Heart left ventricle (tissue), 13 donors: ENCODE measurements at regions not wholly inside any gene's neighbourhood (a gene's known extent, or its start where the extent isn't known, plus 50 kb on each side); places are given as distances from the start of the nearest gene placed in this dataset.

Experiments used
- CTCF ChIP-seq, 12 donors: fragments of 200-600 bp; sonication (generic) in 4 of 12; IDR thresholded peaks; one replicate each; pipeline versions ENCODE4 v1.5.0 to v1.8.0; 2018 to 2022; ENCODE audit warnings: antibody characterized with exemption in 12 of 12, mild to moderate bottlenecking in 5 of 12
- POLR2A ChIP-seq, 2 donors: fragments of 450-650 bp; IDR thresholded peaks; one replicate each; pipeline ENCODE4 v1.6.1; 2017; ENCODE audit warnings: antibody characterized with exemption in 2 of 2, mild to moderate bottlenecking in 2 of 2, moderate library complexity in 2 of 2
- donor health status: ischemic (EF 13 %, LVEDD 7.1; RV severe dilation, severe dysfunction).
- donor health status: DM: no; HTN: yes; CAD: no.
- donor health status: DM: no; HTN: no; CAD: no.
- donor health status: ischemic (EF 25% LVEDD 6.9; RV normal size, moderate dysfunction).
- donor health status: ischemic (EF 25% LVEDD 5.7; RV mildly dilated, moderate dysfunction).
- donor health status: ischemic (EF 35%, LVEDD 5.7; RV mildly dilated, moderate dysfunction).
- donor health status: nonischemic (EF 11% LVEDD 7.7; RV severe dilation, severe dysfunction).
- donor health status: DM: yes; HTN: yes; CAD: no.
- donor health status: PGD.
- donor health status: ischemic (EF 29% LVEDD 5.4; RV normal size, mild dysfunction).
- donor health status: nonischemic (EF 23%, LVEDD 6.1; RV moderate dilation, normal function).

GRCh38 chr16:11402051-11402744 lies 56.9 kb downstream of the RMI2 start:
- TF ChIP-seq CTCF (IDR thresholded peaks at IDR 0.05) (no peak), POLR2A (IDR thresholded peaks at IDR 0.05) (no peak)
